ENCODE measurements at regions not wholly inside any gene's neighbourhood (a gene's known extent, or its start where the extent isn't known, plus 50 kb on each side); places are given as distances from the start of the nearest gene placed in this dataset.
A peak's percentile ranks its signal among the peaks of the same experiment; 100 is the strongest.
"Not testable (repeated sequence)": the region's sequence is repeated elsewhere in the genome, so short reads cannot be mapped to it uniquely, and the experiment has no call there.

GRCh38 chr14:28820677-28821076, 54.1 kb downstream of the FOXG1 start:
- no peak for DNase-seq

- no peak for DNase-seq
Observed at GRCh38 chr14:28821993-28822392, 55.4 kb downstream of the FOXG1 start.

GRCh38 chr14:28823245-28823644, 56.7 kb downstream of the FOXG1 start:
- no peak for DNase-seq

- DNase-seq, result peak; percentile 12
Observed at GRCh38 chr14:28830115-28830534, 63.5 kb downstream of the FOXG1 start.

- no peak for DNase-seq
Observed at GRCh38 chr14:28831126-28831525, 64.5 kb downstream of the FOXG1 start.

GRCh38 chr14:28842569-28842968, 76.0 kb downstream of the FOXG1 start:
- DNase-seq, result not testable (repeated sequence)

GRCh38 chr14:28867571-28867970, 101.0 kb downstream of the FOXG1 start:
- no peak for DNase-seq

GRCh38 chr14:28870033-28870564, 103.5 kb downstream of the FOXG1 start:
- DNase-seq, result no peak

GRCh38 chr14:28875934-28876571, 109.5 kb downstream of the FOXG1 start:
- DNase-seq, result no peak

- DNase-seq, result no peak
Observed at GRCh38 chr14:28876572-28876945, 110.0 kb downstream of the FOXG1 start.

GRCh38 chr14:28877923-28878322, 111.3 kb downstream of the FOXG1 start:
- no peak for DNase-seq

- DNase-seq, result no peak
Observed at GRCh38 chr14:28879573-28879996, 113.0 kb downstream of the FOXG1 start.

- DNase-seq, result no peak
Observed at GRCh38 chr14:28886940-28887339, 120.4 kb downstream of the FOXG1 start.

- DNase-seq, result no peak
Observed at GRCh38 chr14:28895389-28895788, 128.8 kb downstream of the FOXG1 start.

GRCh38 chr14:28896337-28896736, 129.8 kb downstream of the FOXG1 start:
- DNase-seq, result no peak

GRCh38 chr14:28901631-28902030, 135.0 kb downstream of the FOXG1 start:
- DNase-seq, result no peak

GRCh38 chr14:28902930-28903329, 136.3 kb downstream of the FOXG1 start:
- DNase-seq, result no peak

- DNase-seq, result no peak
Observed at GRCh38 chr14:28911521-28911920, 144.9 kb downstream of the FOXG1 start.

- DNase-seq, result no peak
Observed at GRCh38 chr14:28913056-28913455, 146.5 kb downstream of the FOXG1 start.

- DNase-seq, result no peak
Observed at GRCh38 chr14:28926122-28926521, 159.5 kb downstream of the FOXG1 start.

- no peak for DNase-seq
Observed at GRCh38 chr14:28931999-28932398, 165.4 kb downstream of the FOXG1 start.

GRCh38 chr14:28936601-28937000, 170.0 kb downstream of the FOXG1 start:
- DNase-seq, result no peak

GRCh38 chr14:28941758-28942157, 175.2 kb downstream of the FOXG1 start:
- no peak for DNase-seq

GRCh38 chr14:28944605-28945004, 178.0 kb downstream of the FOXG1 start:
- no peak for DNase-seq

GRCh38 chr14:28946267-28946666, 179.7 kb downstream of the FOXG1 start:
- no peak for DNase-seq

Measured in dermis blood vessel endothelial cell (primary cell).